GM12878 (cell line): ENCODE measurements at regions not wholly inside any gene's neighbourhood (a gene's known extent, or its start where the extent isn't known, plus 50 kb on each side); places are given as distances from the start of the nearest gene placed in this dataset.
A peak's percentile ranks its signal among the peaks of the same experiment; 100 is the strongest.

Experiments used
- BHLHE40 ChIP-seq, 2 experiments: fragments of 450-650 bp in 1 of 2; IDR thresholded peaks; 2 replicates each; pipeline ENCODE4 v1.6.1; 2011 to 2017; ENCODE audit warnings: low read depth in 2 of 2, borderline replicate concordance in 1 of 2, improper control_type of control experiment in 1 of 2, low read length in 1 of 2, mild to moderate bottlenecking in 1 of 2
- CBFB ChIP-seq: IDR thresholded peaks from 2 replicates; pipeline ENCODE4 v1.6.1; 2016; ENCODE audit warnings: antibody characterized with exemption, low read depth
- MEF2B ChIP-seq: fragments of 450-650 bp; IDR thresholded peaks from 2 replicates; pipeline ENCODE4 v1.6.1; 2018; ENCODE audit warnings: mild to moderate bottlenecking, moderate library complexity; ENCODE audit not compliant: partially characterized antibody, poor library complexity, severe bottlenecking
- NFXL1 ChIP-seq: fragments of 450-650 bp; IDR thresholded peaks from 2 replicates; pipeline ENCODE4 v1.6.1; 2017; ENCODE audit warnings: antibody characterized with exemption, mild to moderate bottlenecking, borderline replicate concordance
- POLR2A ChIP-seq: IDR thresholded peaks from 2 replicates; pipeline ENCODE4 v1.6.1; 2011; ENCODE audit warnings: low read depth, mild to moderate bottlenecking, low read length
- RAD21 ChIP-seq: IDR thresholded peaks from 2 replicates; pipeline ENCODE4 v1.6.1; 2011; ENCODE audit warnings: mild to moderate bottlenecking, low read depth, low read length, moderate library complexity; ENCODE audit not compliant: insufficient read depth
- RB1 ChIP-seq: fragments of 450-650 bp; formaldehyde crosslinking; IDR thresholded peaks from 2 replicates; pipeline ENCODE4 v1.6.1; 2017; ENCODE audit warnings: mild to moderate bottlenecking, borderline replicate concordance
- RCOR1 ChIP-seq: conservative IDR thresholded peaks from 2 replicates; pipeline ENCODE4 v1.6.1; 2012; ENCODE audit warnings: low read depth, low read length, improper control_type of control experiment
- RELA ChIP-seq: fragments of 450-650 bp; IDR thresholded peaks from 2 replicates; pipeline ENCODE4 v1.8.0; 2014; ENCODE audit warnings: borderline replicate concordance; ENCODE audit not compliant: partially characterized antibody
- SRF ChIP-seq, 2 experiments: IDR thresholded peaks; 2 replicates each; pipeline ENCODE4 v1.6.1; 2011; ENCODE audit warnings: low read depth in 2 of 2, low read length in 2 of 2, mild to moderate bottlenecking in 1 of 2, moderate library complexity in 1 of 2
- TARDBP ChIP-seq: IDR thresholded peaks from 2 replicates; pipeline ENCODE4 v1.6.1; 2016; ENCODE audit warnings: borderline replicate concordance
- YY1 ChIP-seq: IDR thresholded peaks from 2 replicates; pipeline ENCODE4 v1.6.1; 2011; ENCODE audit warnings: low read depth, mild to moderate bottlenecking, low read length
- ZBED1 ChIP-seq: IDR thresholded peaks from 2 replicates; pipeline ENCODE4 v1.6.1; 2016; ENCODE audit warnings: borderline replicate concordance
- ZNF384 ChIP-seq: IDR thresholded peaks from 2 replicates; pipeline ENCODE4 v1.6.1; 2012; ENCODE audit warnings: low read depth, mild to moderate bottlenecking, low read length, improper control_type of control experiment, borderline replicate concordance
- TF ChIP-seq, protein P1 (sequence below): IDR thresholded peaks from 2 replicates; pipeline ENCODE4 v1.6.1; 2012; ENCODE audit warnings: improper control_type of control experiment, low read depth, low read length; ENCODE audit not compliant: insufficient replicate concordance
- TF ChIP-seq, protein P2 (sequence below): fragments of 450-650 bp; IDR thresholded peaks from 2 replicates; pipeline ENCODE4 v1.6.1; 2018; ENCODE audit warnings: borderline replicate concordance, mild to moderate bottlenecking; ENCODE audit not compliant: partially characterized antibody
- TF ChIP-seq, protein P3 (sequence below): fragments of 450-650 bp; IDR thresholded peaks from 2 replicates; pipeline ENCODE4 v1.6.1; 2017; ENCODE audit warnings: borderline replicate concordance
- TF ChIP-seq, protein P4 (sequence below): IDR thresholded peaks from 2 replicates; pipeline ENCODE4 v1.6.1; 2012; ENCODE audit warnings: low read depth, low read length, improper control_type of control experiment
- TF ChIP-seq, protein P5 (sequence below): fragments of 450-650 bp; IDR thresholded peaks from 2 replicates; pipeline ENCODE4 v1.6.1; 2016; ENCODE audit warnings: mild to moderate bottlenecking

DNA sequence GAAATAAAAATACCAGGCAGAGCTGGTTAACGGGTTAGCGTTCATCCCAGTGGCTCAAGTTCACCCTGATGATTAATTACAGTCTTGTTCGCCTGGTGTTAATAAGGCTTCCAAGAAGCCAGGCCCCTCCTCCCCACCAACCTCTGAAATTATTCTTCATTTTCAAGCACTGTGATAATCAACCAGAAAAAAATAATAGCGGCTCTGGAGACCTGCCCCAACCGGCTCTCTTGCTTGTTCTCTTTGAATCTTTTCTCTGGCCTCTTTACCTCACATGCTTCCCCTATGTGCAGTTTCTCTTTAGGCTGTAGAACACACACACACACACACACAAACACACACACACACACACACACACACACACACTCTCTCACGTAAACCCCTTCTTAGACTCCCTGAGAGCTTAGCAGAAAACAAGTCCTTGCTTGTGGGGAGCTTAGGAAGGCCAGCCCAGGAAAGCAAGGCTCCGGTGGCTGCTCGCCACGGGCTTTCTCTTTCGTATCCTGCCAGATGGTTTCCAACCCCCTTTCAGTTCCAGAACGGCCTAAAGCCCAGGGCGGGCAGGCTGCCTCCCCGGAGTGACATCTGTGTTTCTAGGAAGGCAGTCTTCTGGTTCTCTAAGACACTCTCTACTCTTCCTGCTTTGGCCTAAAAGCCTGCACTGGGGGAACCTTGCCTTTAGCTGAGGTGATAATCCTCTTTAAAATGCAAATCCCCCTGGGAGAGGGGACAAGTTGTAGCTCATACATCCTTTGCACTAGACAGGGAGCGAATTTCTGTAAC is 106.4 kb upstream of the SESN3 start (continued):
- TF ChIP-seq, protein P1, sequence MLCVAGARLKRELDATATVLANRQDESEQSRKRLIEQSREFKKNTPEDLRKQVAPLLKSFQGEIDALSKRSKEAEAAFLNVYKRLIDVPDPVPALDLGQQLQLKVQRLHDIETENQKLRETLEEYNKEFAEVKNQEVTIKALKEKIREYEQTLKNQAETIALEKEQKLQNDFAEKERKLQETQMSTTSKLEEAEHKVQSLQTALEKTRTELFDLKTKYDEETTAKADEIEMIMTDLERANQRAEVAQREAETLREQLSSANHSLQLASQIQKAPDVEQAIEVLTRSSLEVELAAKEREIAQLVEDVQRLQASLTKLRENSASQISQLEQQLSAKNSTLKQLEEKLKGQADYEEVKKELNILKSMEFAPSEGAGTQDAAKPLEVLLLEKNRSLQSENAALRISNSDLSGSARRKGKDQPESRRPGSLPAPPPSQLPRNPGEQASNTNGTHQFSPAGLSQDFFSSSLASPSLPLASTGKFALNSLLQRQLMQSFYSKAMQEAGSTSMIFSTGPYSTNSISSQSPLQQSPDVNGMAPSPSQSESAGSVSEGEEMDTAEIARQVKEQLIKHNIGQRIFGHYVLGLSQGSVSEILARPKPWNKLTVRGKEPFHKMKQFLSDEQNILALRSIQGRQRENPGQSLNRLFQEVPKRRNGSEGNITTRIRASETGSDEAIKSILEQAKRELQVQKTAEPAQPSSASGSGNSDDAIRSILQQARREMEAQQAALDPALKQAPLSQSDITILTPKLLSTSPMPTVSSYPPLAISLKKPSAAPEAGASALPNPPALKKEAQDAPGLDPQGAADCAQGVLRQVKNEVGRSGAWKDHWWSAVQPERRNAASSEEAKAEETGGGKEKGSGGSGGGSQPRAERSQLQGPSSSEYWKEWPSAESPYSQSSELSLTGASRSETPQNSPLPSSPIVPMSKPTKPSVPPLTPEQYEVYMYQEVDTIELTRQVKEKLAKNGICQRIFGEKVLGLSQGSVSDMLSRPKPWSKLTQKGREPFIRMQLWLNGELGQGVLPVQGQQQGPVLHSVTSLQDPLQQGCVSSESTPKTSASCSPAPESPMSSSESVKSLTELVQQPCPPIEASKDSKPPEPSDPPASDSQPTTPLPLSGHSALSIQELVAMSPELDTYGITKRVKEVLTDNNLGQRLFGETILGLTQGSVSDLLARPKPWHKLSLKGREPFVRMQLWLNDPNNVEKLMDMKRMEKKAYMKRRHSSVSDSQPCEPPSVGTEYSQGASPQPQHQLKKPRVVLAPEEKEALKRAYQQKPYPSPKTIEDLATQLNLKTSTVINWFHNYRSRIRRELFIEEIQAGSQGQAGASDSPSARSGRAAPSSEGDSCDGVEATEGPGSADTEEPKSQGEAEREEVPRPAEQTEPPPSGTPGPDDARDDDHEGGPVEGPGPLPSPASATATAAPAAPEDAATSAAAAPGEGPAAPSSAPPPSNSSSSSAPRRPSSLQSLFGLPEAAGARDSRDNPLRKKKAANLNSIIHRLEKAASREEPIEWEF = no peak
- TF ChIP-seq TARDBP (peak; percentile 38; the same call in 1 of the 2 replicates), RAD21 (no peak), ZNF384 (no peak), POLR2A (no peak), MEF2B (peak; percentile 22), BHLHE40 (IDR thresholded peaks at IDR 0.05; ENCODE audit: borderline replicate concordance in 1 of 2, low read depth in 2 of 2, low read length in 1 of 2) (no peak), SRF (IDR thresholded peaks at IDR 0.05; ENCODE audit: low read depth in 2 of 2, low read length in 2 of 2) (no peak), ZBED1 (no peak), RB1 (no peak), NFXL1 (no peak), RELA (no peak), RCOR1 (no peak), CBFB (no peak), YY1 (no peak)
- TF ChIP-seq, protein P2, sequence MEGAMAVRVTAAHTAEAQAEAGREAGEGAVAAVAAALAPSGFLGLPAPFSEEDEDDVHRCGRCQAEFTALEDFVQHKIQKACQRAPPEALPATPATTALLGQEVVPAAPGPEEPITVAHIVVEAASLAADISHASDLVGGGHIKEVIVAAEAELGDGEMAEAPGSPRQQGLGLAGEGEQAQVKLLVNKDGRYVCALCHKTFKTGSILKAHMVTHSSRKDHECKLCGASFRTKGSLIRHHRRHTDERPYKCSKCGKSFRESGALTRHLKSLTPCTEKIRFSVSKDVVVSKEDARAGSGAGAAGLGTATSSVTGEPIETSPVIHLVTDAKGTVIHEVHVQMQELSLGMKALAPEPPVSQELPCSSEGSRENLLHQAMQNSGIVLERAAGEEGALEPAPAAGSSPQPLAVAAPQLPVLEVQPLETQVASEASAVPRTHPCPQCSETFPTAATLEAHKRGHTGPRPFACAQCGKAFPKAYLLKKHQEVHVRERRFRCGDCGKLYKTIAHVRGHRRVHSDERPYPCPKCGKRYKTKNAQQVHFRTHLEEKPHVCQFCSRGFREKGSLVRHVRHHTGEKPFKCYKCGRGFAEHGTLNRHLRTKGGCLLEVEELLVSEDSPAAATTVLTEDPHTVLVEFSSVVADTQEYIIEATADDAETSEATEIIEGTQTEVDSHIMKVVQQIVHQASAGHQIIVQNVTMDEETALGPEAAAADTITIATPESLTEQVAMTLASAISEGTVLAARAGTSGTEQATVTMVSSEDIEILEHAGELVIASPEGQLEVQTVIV = no peak
- TF ChIP-seq, protein P3, sequence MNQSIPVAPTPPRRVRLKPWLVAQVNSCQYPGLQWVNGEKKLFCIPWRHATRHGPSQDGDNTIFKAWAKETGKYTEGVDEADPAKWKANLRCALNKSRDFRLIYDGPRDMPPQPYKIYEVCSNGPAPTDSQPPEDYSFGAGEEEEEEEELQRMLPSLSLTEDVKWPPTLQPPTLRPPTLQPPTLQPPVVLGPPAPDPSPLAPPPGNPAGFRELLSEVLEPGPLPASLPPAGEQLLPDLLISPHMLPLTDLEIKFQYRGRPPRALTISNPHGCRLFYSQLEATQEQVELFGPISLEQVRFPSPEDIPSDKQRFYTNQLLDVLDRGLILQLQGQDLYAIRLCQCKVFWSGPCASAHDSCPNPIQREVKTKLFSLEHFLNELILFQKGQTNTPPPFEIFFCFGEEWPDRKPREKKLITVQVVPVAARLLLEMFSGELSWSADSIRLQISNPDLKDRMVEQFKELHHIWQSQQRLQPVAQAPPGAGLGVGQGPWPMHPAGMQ = no peak
- TF ChIP-seq, protein P4, sequence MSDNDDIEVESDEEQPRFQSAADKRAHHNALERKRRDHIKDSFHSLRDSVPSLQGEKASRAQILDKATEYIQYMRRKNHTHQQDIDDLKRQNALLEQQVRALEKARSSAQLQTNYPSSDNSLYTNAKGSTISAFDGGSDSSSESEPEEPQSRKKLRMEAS = 0 out of 2 replicates have a peak, but pooled peaks have one; percentile 12
- TF ChIP-seq, protein P5, sequence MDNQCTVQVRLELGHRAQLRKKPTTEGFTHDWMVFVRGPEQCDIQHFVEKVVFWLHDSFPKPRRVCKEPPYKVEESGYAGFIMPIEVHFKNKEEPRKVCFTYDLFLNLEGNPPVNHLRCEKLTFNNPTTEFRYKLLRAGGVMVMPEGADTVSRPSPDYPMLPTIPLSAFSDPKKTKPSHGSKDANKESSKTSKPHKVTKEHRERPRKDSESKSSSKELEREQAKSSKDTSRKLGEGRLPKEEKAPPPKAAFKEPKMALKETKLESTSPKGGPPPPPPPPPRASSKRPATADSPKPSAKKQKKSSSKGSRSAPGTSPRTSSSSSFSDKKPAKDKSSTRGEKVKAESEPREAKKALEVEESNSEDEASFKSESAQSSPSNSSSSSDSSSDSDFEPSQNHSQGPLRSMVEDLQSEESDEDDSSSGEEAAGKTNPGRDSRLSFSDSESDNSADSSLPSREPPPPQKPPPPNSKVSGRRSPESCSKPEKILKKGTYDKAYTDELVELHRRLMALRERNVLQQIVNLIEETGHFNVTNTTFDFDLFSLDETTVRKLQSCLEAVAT = 0 out of 2 replicates have a peak, but pooled peaks have one; percentile 21
